ENCODE measurements at regions not wholly inside any gene's neighbourhood (a gene's known extent, or its start where the extent isn't known, plus 50 kb on each side); places are given as distances from the start of the nearest gene placed in this dataset.

DNA sequence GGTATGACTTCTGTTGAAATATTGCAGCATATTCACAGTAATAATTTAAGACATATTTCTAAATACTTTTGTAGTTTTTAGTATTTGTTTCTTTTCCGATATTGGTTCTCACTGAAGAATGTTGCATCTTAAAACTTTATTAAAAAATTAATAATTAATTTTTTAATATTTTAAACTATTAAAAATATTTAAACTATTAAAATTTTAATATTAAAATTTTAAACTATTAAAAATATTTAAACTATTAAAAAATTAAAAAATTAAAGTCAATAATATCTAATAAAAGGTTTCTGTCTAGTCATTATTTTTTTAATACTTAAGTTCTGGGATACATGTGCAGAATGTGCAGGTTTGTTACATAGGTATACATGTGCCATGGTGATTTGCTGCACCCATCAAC, 149.3 kb upstream of the CCNH start:
- no peak for TF ChIP-seq CTCF (IDR thresholded peaks at IDR 0.05; ENCODE audit: control extremely low read depth, extremely low read depth, low read depth, missing control alignments)
- CTCF ChIA-PET, result no interaction called here
- no peak for DNase-seq (ENCODE audit: extremely low spot score)
- POLR2A ChIA-PET, result no interaction called here

- TF ChIP-seq CTCF (IDR thresholded peaks at IDR 0.05; ENCODE audit: control extremely low read depth, extremely low read depth, low read depth, missing control alignments), result no peak
- CTCF ChIA-PET, result no interaction called here
- POLR2A ChIA-PET, result no interaction called here
- DNase-seq (ENCODE audit: extremely low spot score), result no peak
These were observed 147.8 kb upstream of the CCNH start for GRCh38 chr5:87560528-87560927.

GRCh38 chr5:87551911-87552310, 139.2 kb upstream of the CCNH start:
- POLR2A ChIA-PET, result no interaction called here
- TF ChIP-seq CTCF (IDR thresholded peaks at IDR 0.05; ENCODE audit: control extremely low read depth, extremely low read depth, low read depth, missing control alignments), result no peak
- DNase-seq (ENCODE audit: extremely low spot score), result no peak
- CTCF ChIA-PET, result no interaction called here

GRCh38 chr5:87541676-87542075, 128.9 kb upstream of the CCNH start:
- no peak for DNase-seq (ENCODE audit: extremely low spot score)
- POLR2A ChIA-PET, result no interaction called here
- CTCF ChIA-PET, result no interaction called here
- TF ChIP-seq CTCF (IDR thresholded peaks at IDR 0.05; ENCODE audit: control extremely low read depth, extremely low read depth, low read depth, missing control alignments), result no peak

GRCh38 chr5:87541033-87541432, 128.3 kb upstream of the CCNH start:
- DNase-seq (ENCODE audit: extremely low spot score), result no peak
- CTCF ChIA-PET, result no interaction called here
- TF ChIP-seq CTCF (IDR thresholded peaks at IDR 0.05; ENCODE audit: control extremely low read depth, extremely low read depth, low read depth, missing control alignments), result no peak
- POLR2A ChIA-PET, result no interaction called here

DNA sequence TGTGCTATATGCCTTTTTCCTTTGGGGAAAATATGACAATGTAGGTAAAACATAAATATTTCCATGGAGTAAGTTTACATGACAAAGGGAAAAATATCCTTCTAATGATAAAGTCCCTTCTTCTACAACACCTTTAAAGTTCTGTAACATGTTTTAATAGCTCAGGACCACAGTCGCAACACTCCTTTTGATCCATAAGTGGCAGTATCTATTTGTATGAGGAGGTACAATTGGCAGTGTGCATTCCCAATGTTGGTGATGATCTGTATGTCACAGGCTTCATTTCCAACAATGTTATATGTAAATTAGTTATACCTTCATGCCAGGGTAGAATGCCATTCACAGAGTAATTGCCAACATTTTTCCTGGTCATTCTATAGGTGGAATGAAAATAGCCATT, 127.1 kb upstream of the CCNH start:
- ChIA-PET POLR2A (no interaction called here), CTCF (no interaction called here)
- TF ChIP-seq CTCF (IDR thresholded peaks at IDR 0.05; ENCODE audit: control extremely low read depth, extremely low read depth, low read depth, missing control alignments), result no peak
- no peak for DNase-seq (ENCODE audit: extremely low spot score)

DNA sequence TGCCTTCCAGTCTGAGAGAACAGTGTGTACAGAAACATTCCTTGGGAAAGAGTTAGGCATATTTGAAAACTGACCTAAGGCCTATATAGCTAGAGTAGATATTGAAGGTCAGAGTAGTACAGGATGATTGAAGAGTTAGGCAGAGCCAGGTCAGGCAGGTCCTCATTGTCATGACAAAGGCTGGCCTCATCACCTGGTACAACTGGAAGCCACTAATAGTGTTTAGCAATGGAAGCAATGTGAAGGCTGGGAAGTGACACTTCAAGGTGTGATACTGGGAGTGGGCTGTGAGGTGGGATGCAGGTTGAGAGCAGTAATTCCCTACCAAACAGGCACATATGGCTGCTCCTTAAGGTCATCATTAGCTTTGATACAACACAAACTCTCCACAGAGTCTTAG, 123.6 kb upstream of the CCNH start:
- CTCF ChIA-PET, result no interaction called here
- no peak for DNase-seq (ENCODE audit: extremely low spot score)
- TF ChIP-seq CTCF (IDR thresholded peaks at IDR 0.05; ENCODE audit: control extremely low read depth, extremely low read depth, low read depth, missing control alignments), result no peak
- POLR2A ChIA-PET, result no interaction called here

Measured in GM10248 (cell line).